ENCODE measurements at regions not wholly inside any gene's neighbourhood (a gene's known extent, or its start where the extent isn't known, plus 50 kb on each side); places are given as distances from the start of the nearest gene placed in this dataset.

GRCh38 chr10:107739951-107740350 is 575.4 kb upstream of the SORCS1 start:
- no peaks in the 10 kb centered on the region for H3K9me2 ChIP-seq (replicated peaks; ENCODE audit: insufficient read depth)
- no peaks in the 10 kb centered on the region for H3K36me3 ChIP-seq (replicated peaks; ENCODE audit: insufficient read depth, low read depth)
- no peak overlapping the region for H2AFZ ChIP-seq
- no peaks in the 10 kb centered on the region for H3K79me2 ChIP-seq
- H3K27ac ChIP-seq = no peak overlapping the region
- no peaks in the 10 kb centered on the region for H4K20me1 ChIP-seq (ENCODE audit: insufficient read depth, poor library complexity, severe bottlenecking)
- WGBS (ENCODE audit: low lambda C conversion rate, missing lambda C conversion rate) = 91% methylated on average over 3 of the region's 3 CpGs
- TF ChIP-seq EZH2phosphoT487 (IDR thresholded peaks at IDR 0.05; ENCODE audit: low read depth, severe bottlenecking, unreplicated experiment) = no peak
- TF ChIP-seq, protein P1, sequence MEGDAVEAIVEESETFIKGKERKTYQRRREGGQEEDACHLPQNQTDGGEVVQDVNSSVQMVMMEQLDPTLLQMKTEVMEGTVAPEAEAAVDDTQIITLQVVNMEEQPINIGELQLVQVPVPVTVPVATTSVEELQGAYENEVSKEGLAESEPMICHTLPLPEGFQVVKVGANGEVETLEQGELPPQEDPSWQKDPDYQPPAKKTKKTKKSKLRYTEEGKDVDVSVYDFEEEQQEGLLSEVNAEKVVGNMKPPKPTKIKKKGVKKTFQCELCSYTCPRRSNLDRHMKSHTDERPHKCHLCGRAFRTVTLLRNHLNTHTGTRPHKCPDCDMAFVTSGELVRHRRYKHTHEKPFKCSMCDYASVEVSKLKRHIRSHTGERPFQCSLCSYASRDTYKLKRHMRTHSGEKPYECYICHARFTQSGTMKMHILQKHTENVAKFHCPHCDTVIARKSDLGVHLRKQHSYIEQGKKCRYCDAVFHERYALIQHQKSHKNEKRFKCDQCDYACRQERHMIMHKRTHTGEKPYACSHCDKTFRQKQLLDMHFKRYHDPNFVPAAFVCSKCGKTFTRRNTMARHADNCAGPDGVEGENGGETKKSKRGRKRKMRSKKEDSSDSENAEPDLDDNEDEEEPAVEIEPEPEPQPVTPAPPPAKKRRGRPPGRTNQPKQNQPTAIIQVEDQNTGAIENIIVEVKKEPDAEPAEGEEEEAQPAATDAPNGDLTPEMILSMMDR (IDR thresholded peaks at IDR 0.05; ENCODE audit: poor library complexity) = no peak
- TF ChIP-seq EZH2 (IDR thresholded peaks at IDR 0.05; ENCODE audit: borderline replicate concordance) = no peak
- H3K27me3 ChIP-seq = no peaks in the 10 kb centered on the region
- no peak for DNase-seq (ENCODE audit: low spot score)
- H3K4me2 ChIP-seq = no peak overlapping the region
- H3K4me1 ChIP-seq (ENCODE audit: insufficient read depth) = no peaks in the 10 kb centered on the region
- H3K4me3 ChIP-seq = no peak overlapping the region
- no peaks in the 10 kb centered on the region for H3K9me3 ChIP-seq (ENCODE audit: low read depth)

DNA sequence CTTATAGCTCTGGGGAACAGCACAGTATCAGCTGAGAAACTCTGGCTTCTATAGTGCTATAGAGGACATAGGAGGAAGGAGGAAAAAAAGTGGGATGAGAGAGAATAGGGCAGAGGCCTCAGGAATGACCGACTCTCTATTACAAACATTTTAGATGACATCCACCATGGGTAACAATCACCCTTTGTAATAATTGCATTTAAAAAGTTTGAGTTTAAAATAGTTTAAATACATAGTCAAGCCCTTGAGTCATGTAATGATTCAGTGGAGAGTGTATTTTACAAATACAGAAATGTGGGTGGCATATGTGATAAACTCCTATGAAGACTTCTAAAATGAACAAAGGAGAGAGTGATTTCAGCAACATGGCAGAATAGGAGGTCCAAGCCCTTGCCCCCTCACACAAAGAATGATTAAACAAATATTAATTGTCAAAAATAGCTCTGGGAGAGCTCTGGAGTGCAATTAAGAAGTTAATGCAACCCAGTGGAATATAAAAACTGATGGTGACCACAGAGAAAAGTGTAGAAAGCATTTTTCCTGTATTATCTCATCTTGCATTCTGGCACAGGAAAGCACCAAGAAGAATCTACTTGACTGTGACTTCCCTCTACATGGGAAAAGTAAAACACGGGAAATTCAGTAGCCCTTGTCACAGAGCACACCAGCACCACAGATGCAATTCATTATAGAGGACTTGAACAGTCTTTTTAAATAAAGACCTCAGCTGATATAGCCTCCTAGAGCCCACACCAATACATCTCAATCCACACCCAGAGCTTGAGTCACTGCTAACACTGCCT is 569.0 kb upstream of the SORCS1 start:
- H3K4me1 ChIP-seq (ENCODE audit: insufficient read depth) = peaks cover 4% of the 10 kb centered on the region
- H3K9me2 ChIP-seq (replicated peaks; ENCODE audit: insufficient read depth) = no peaks in the 10 kb centered on the region
- H3K27me3 ChIP-seq = no peaks in the 10 kb centered on the region
- H3K9me3 ChIP-seq (ENCODE audit: low read depth) = peaks cover 3% of the 10 kb centered on the region
- 71% methylated on average over 2 of the region's 2 CpGs for WGBS (ENCODE audit: low lambda C conversion rate, missing lambda C conversion rate)
- DNase-seq (ENCODE audit: low spot score) = no peak
- no peak overlapping the region for H2AFZ ChIP-seq
- no peak overlapping the region for H3K4me3 ChIP-seq
- H4K20me1 ChIP-seq (ENCODE audit: insufficient read depth, poor library complexity, severe bottlenecking) = no peaks in the 10 kb centered on the region
- no peaks in the 10 kb centered on the region for H3K36me3 ChIP-seq (replicated peaks; ENCODE audit: insufficient read depth, low read depth)
- no peaks in the 10 kb centered on the region for H3K79me2 ChIP-seq
- no peak overlapping the region for H3K27ac ChIP-seq
- TF ChIP-seq, protein P1 (IDR thresholded peaks at IDR 0.05; ENCODE audit: poor library complexity) = no peak
- no peak overlapping the region for H3K4me2 ChIP-seq

GRCh38 chr10:107732045-107732444 is 567.5 kb upstream of the SORCS1 start:
- no peak overlapping the region for H3K4me3 ChIP-seq
- TF ChIP-seq EZH2 (IDR thresholded peaks at IDR 0.05; ENCODE audit: borderline replicate concordance) (no peak), EZH2phosphoT487 (IDR thresholded peaks at IDR 0.05; ENCODE audit: low read depth, severe bottlenecking, unreplicated experiment) (no peak)
- TF ChIP-seq, protein P1 (IDR thresholded peaks at IDR 0.05; ENCODE audit: poor library complexity) = no peak
- 94% methylated on average over 7 of the region's 7 CpGs for WGBS (ENCODE audit: low lambda C conversion rate, missing lambda C conversion rate)
- H2AFZ ChIP-seq = no peak overlapping the region
- no peaks in the 10 kb centered on the region for H3K27me3 ChIP-seq
- peaks cover 10% of the 10 kb centered on the region for H3K4me1 ChIP-seq (ENCODE audit: insufficient read depth)
- no peaks in the 10 kb centered on the region for H4K20me1 ChIP-seq (ENCODE audit: insufficient read depth, poor library complexity, severe bottlenecking)
- H3K9me3 ChIP-seq (ENCODE audit: low read depth) = peaks cover 3% of the 10 kb centered on the region
- no peak for DNase-seq (ENCODE audit: low spot score)
- H3K36me3 ChIP-seq (replicated peaks; ENCODE audit: insufficient read depth, low read depth) = no peaks in the 10 kb centered on the region
- no peaks in the 10 kb centered on the region for H3K9me2 ChIP-seq (replicated peaks; ENCODE audit: insufficient read depth)
- no peak overlapping the region for H3K27ac ChIP-seq
- no peaks in the 10 kb centered on the region for H3K79me2 ChIP-seq
- H3K4me2 ChIP-seq = no peak overlapping the region
